Mesenchymal stem cell (in vitro differentiated cells and primary cell): ENCODE measurements at regions not wholly inside any gene's neighbourhood (a gene's known extent, or its start where the extent isn't known, plus 50 kb on each side); places are given as distances from the start of the nearest gene placed in this dataset.
A peak's percentile ranks its signal among the peaks of the same experiment; 100 is the strongest.

Source experiments
- DNase-seq: peaks from one replicate; pipeline ENCODE4 v3.0.0-alpha.2; 2013
- H2AFZ ChIP-seq: one replicate; pipeline ENCODE4 v1.6.1; 2013; ENCODE audit warnings: low read depth, mild to moderate bottlenecking, control low read depth, inconsistent platforms, low read length, moderate library complexity
- H2AK5ac ChIP-seq: 2 replicates; pipeline ENCODE4 v1.6.1; 2013; ENCODE audit warnings: low read length, moderate library complexity, mild to moderate bottlenecking, inconsistent platforms; ENCODE audit not compliant: severe bottlenecking
- H2BK120ac ChIP-seq: one replicate; pipeline ENCODE4 v1.6.1; 2013; ENCODE audit warnings: low read depth, mild to moderate bottlenecking, inconsistent platforms, low read length, moderate library complexity
- H2BK12ac ChIP-seq, 2 experiments: one replicate each; pipeline ENCODE4 v1.6.1; 2013; ENCODE audit warnings: inconsistent platforms in 2 of 2, low read length in 2 of 2, mild to moderate bottlenecking in 2 of 2, moderate library complexity in 2 of 2, control low read depth in 1 of 2
- H2BK15ac ChIP-seq: one replicate; pipeline ENCODE4 v1.6.1; 2013; ENCODE audit warnings: mild to moderate bottlenecking, low read depth, inconsistent platforms; ENCODE audit not compliant: poor library complexity, severe bottlenecking
- H2BK5ac ChIP-seq: 2 replicates; pipeline ENCODE4 v1.6.1; 2013; ENCODE audit warnings: low read depth, mild to moderate bottlenecking, low read length, control low read depth, inconsistent platforms; ENCODE audit not compliant: poor library complexity, severe bottlenecking
- H3K14ac ChIP-seq, 2 experiments: one replicate each; pipeline ENCODE4 v1.6.1; 2013; ENCODE audit warnings: inconsistent platforms in 2 of 2, low read length in 2 of 2, control low read depth in 1 of 2, mild to moderate bottlenecking in 1 of 2, moderate library complexity in 1 of 2
- H3K18ac ChIP-seq, 2 experiments: one replicate each; pipeline ENCODE4 v1.6.1; 2013; ENCODE audit warnings: inconsistent platforms in 2 of 2, low read length in 2 of 2, control low read depth in 1 of 2, low read depth in 1 of 2, mild to moderate bottlenecking in 1 of 2
- H3K23ac ChIP-seq, 2 experiments: one replicate each; pipeline ENCODE4 v1.6.1; 2013; ENCODE audit warnings: inconsistent platforms in 2 of 2, low read length in 2 of 2, mild to moderate bottlenecking in 2 of 2, moderate library complexity in 2 of 2, control low read depth in 1 of 2
- H3K27ac ChIP-seq: 2 replicates; pipeline ENCODE4 v1.5.1; 2013; ENCODE audit warnings: mild to moderate bottlenecking, moderate library complexity, low read length, control low read depth, inconsistent platforms; ENCODE audit not compliant: poor library complexity, severe bottlenecking
- H3K27me3 ChIP-seq, 2 experiments: 2 replicates each; pipeline versions ENCODE4 v1.6.1 to v1.7.0; 2013; ENCODE audit warnings: low read length in 2 of 2, mild to moderate bottlenecking in 2 of 2, moderate library complexity in 2 of 2, control low read depth in 1 of 2, inconsistent platforms in 1 of 2; ENCODE audit not compliant: control insufficient read depth in 1 of 2, insufficient read depth in 1 of 2
- H3K36me3 ChIP-seq, 2 experiments: 2 replicates each; pipeline versions ENCODE4 v1.6.1 to v1.7.0; 2013; ENCODE audit warnings: low read length in 2 of 2, control low read depth in 1 of 2, inconsistent platforms in 1 of 2, low read depth in 1 of 2, mild to moderate bottlenecking in 1 of 2; ENCODE audit not compliant: insufficient read depth in 2 of 2, control insufficient read depth in 1 of 2
- H3K4ac ChIP-seq, 2 experiments: one replicate each; pipeline ENCODE4 v1.6.1; 2013; ENCODE audit warnings: inconsistent platforms in 2 of 2, low read length in 2 of 2, mild to moderate bottlenecking in 2 of 2, moderate library complexity in 2 of 2, control low read depth in 1 of 2, low read depth in 1 of 2
- H3K4me1 ChIP-seq: 2 replicates; pipeline ENCODE4 v1.6.1; 2013; ENCODE audit warnings: low read depth, low read length, control low read depth; ENCODE audit not compliant: control insufficient read depth, insufficient read depth
- H3K4me2 ChIP-seq: 2 replicates; pipeline ENCODE4 v1.6.1; 2013; ENCODE audit warnings: low read length, mild to moderate bottlenecking, inconsistent platforms; ENCODE audit not compliant: poor library complexity, severe bottlenecking
- H3K4me3 ChIP-seq, 2 experiments: 2 replicates each; pipeline versions ENCODE4 v1.5.1 to v1.7.0; 2013; ENCODE audit warnings: low read length in 2 of 2, mild to moderate bottlenecking in 2 of 2, control low read depth in 1 of 2, low read depth in 1 of 2; ENCODE audit not compliant: insufficient read depth in 1 of 2
- H3K79me1 ChIP-seq: replicated peaks from 2 replicates; pipeline ENCODE4 v1.6.1; 2013; ENCODE audit warnings: mild to moderate bottlenecking, control low read depth, low read length, inconsistent platforms; ENCODE audit not compliant: poor library complexity, severe bottlenecking
- H3K9ac ChIP-seq: 2 replicates; pipeline ENCODE4 v1.7.0; 2013; ENCODE audit warnings: mild to moderate bottlenecking, low read length, moderate library complexity
- H3K9me3 ChIP-seq: 2 replicates; pipeline ENCODE4 v1.7.0; 2013; ENCODE audit warnings: mild to moderate bottlenecking, low read length; ENCODE audit not compliant: control insufficient read depth
- H4K8ac ChIP-seq: one replicate; pipeline ENCODE4 v1.6.1; 2013; ENCODE audit warnings: inconsistent platforms, mild to moderate bottlenecking, low read length, moderate library complexity
- H4K91ac ChIP-seq: one replicate; pipeline ENCODE4 v1.6.1; 2013; ENCODE audit warnings: mild to moderate bottlenecking, low read length, inconsistent platforms
- WGBS: methylation state at CpG from one replicate; pipeline ENCODE4 v1.1.7; 2013; ENCODE audit warnings: mixed read lengths; 5-methylcytosine and 5-hydroxymethylcytosine counted together

DNA sequence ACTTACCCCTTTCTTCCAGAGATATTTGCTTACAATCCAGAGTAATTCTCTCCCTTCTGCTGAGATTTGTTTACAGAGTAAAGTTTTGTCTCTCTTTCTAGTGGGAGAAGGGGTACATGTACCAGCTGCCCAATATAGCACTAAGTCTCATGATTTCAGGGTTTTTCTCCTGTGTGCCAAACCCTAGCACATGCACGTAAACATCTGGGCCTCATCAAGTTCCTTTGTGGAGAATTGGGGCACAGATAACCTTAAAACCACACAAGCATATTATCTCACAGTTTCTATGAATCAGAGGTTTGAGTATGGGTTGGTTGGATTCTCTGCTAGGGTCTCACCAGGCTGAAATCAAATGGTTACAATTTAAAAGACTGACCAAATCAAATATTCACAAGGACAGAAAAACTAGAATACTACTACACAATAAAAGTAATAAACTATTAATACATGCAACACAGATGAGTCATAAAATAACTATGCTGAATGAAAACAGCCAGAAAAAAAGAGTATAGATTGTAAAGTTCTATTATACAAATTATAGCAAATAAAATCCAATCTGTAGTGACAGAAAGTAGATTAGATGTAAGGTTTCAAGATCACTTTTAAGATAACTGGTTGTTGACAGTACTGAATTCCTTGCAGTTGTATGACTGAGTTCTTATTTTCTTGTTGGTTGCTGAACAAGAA lies 347.4 kb upstream of the PTBP2 start:
- H3K9me3 ChIP-seq = no peaks in the 10 kb centered on the region
- WGBS = no CpG with 5 or more reads among the region's 1 CpG
- H3K79me1 ChIP-seq = no peaks in the 10 kb centered on the region
- H3K4me3 ChIP-seq = no peak overlapping the region
- no peak overlapping the region for H2BK5ac ChIP-seq
- no peak overlapping the region for H2AFZ ChIP-seq
- no peak overlapping the region for H4K91ac ChIP-seq
- no peak overlapping the region for H2BK15ac ChIP-seq
- H2BK12ac ChIP-seq = peak overlapping the region in 1 of 2 experiments; percentile 39
- H3K9ac ChIP-seq = peak overlapping the region; percentile 39
- H3K27ac ChIP-seq = no peak overlapping the region
- no peaks in the 10 kb centered on the region for H3K36me3 ChIP-seq
- peak; percentile 45 for DNase-seq
- no peaks in the 10 kb centered on the region for H3K27me3 ChIP-seq
- no peak overlapping the region for H3K23ac ChIP-seq
- peak overlapping the region in 1 of 2 experiments; percentile 73 for H3K18ac ChIP-seq
- H3K4me1 ChIP-seq = no peaks in the 10 kb centered on the region
- peak overlapping the region; percentile 61 for H2BK120ac ChIP-seq
- no peak overlapping the region for H4K8ac ChIP-seq
- H3K4me2 ChIP-seq = no peak overlapping the region
- no peak overlapping the region for H3K4ac ChIP-seq
- H3K14ac ChIP-seq = no peak overlapping the region
- no peak overlapping the region for H2AK5ac ChIP-seq

DNA sequence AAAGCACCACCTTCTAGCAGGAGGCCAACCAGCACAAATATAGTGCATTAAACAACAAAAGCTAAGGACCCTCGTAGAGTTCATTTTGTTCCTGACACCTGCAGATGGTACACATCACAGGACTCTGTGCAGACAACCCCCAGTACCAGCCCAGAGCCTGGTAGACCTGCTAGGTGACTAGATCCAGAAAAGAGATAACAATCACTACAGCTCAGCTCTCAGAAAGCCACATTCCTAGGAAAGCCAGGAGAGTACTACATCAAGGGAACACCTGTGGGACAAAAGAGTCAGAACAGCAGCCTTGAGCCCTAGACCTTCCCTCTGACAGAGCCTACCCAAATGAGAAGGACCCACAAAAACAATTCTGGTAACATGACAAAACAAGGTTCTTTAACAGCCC lies 344.7 kb upstream of the PTBP2 start:
- Histone ChIP-seq H3K9me3 (no peaks in the 10 kb centered on the region), H3K4me2 (no peak overlapping the region), H3K18ac (no peak overlapping the region), H3K4me1 (no peaks in the 10 kb centered on the region), H3K27ac (no peak overlapping the region), H3K4me3 (no peak overlapping the region), H4K8ac (no peak overlapping the region), H4K91ac (no peak overlapping the region), H2BK15ac (no peak overlapping the region), H3K4ac (no peak overlapping the region), H3K36me3 (no peaks in the 10 kb centered on the region), H3K23ac (no peak overlapping the region), H2BK5ac (no peak overlapping the region), H3K27me3 (no peaks in the 10 kb centered on the region), H2AFZ (no peak overlapping the region), H2AK5ac (no peak overlapping the region), H2BK120ac (no peak overlapping the region), H3K79me1 (no peaks in the 10 kb centered on the region), H3K14ac (no peak overlapping the region), H3K9ac (no peak overlapping the region), H2BK12ac (no peak overlapping the region)
- WGBS = 80% methylated on average over 1 of the region's 1 CpG
- DNase-seq = no peak

DNA sequence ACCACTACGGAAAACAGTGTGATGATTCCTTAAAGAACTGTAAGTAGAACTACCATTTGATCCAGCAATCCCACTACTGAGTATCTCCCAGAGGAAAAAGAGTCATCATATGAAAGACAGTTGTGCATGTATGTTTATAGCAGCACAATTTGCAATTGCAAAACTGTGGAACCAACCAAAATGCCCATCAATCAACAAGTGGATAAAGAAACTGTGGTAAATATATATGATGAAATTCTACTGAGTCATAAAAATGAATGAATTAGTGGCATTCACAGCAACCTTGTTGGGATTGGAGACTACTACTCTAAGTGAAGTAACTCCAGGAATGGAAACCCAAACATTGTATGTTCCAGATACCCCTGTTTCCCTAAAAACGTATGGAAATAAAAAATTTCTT lies 337.0 kb upstream of the PTBP2 start:
- H3K27me3 ChIP-seq = no peaks in the 10 kb centered on the region
- H2BK120ac ChIP-seq = no peak overlapping the region
- H4K91ac ChIP-seq = no peak overlapping the region
- no peaks in the 10 kb centered on the region for H3K4me1 ChIP-seq
- no peak overlapping the region for H3K4me3 ChIP-seq
- no peak overlapping the region for H3K9ac ChIP-seq
- H2BK15ac ChIP-seq = no peak overlapping the region
- H2AFZ ChIP-seq = no peak overlapping the region
- peaks cover 12% of the 10 kb centered on the region for H3K9me3 ChIP-seq
- 86% methylated on average over 1 of the region's 2 CpGs for WGBS
- no peak overlapping the region for H3K23ac ChIP-seq
- DNase-seq = no peak
- no peak overlapping the region for H2AK5ac ChIP-seq
- H2BK5ac ChIP-seq = no peak overlapping the region
- H2BK12ac ChIP-seq = no peak overlapping the region
- no peak overlapping the region for H3K27ac ChIP-seq
- H3K4me2 ChIP-seq = no peak overlapping the region
- H3K36me3 ChIP-seq = no peaks in the 10 kb centered on the region
- no peak overlapping the region for H3K14ac ChIP-seq
- no peak overlapping the region for H3K18ac ChIP-seq
- H3K4ac ChIP-seq = no peak overlapping the region
- no peaks in the 10 kb centered on the region for H3K79me1 ChIP-seq
- H4K8ac ChIP-seq = no peak overlapping the region

DNA sequence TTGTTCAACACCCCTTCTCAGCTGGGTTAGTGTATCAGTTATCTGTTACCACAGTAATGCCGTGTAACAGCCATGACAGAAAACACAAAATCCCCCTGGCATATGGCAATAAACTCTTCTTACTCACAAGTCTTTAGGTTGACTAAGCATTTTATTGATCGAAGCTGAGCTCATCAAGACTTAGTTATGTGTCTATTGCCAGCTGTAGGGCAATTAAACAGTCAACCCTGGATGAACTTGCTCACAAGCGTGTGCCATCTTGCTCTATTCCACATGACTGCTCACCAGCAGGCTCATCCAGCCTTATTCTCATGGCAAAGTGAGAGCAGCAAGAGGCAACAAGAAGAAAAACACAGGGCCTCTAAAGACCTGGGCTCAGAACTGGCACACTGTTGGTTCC lies 333.8 kb upstream of the PTBP2 start:
- Histone ChIP-seq H2BK120ac (no peak overlapping the region), H3K36me3 (no peaks in the 10 kb centered on the region), H3K23ac (no peak overlapping the region), H3K4me1 (no peaks in the 10 kb centered on the region), H3K18ac (peak overlapping the region in 1 of 2 experiments; percentile 90), H4K8ac (no peak overlapping the region), H3K27ac (no peak overlapping the region), H3K9ac (no peak overlapping the region), H2BK5ac (no peak overlapping the region), H3K27me3 (no peaks in the 10 kb centered on the region), H4K91ac (no peak overlapping the region), H3K79me1 (no peaks in the 10 kb centered on the region), H2BK15ac (no peak overlapping the region), H2BK12ac (peak overlapping the region; percentile 6 to 94), H2AFZ (no peak overlapping the region), H3K4me2 (no peak overlapping the region), H2AK5ac (peak overlapping the region; percentile 0), H3K14ac (peak overlapping the region in 1 of 2 experiments; percentile 59), H3K4me3 (no peak overlapping the region), H3K4ac (peak overlapping the region in 1 of 2 experiments; percentile 56), H3K9me3 (peaks cover 8% of the 10 kb centered on the region)
- 99% methylated on average over 3 of the region's 3 CpGs for WGBS
- no peak for DNase-seq
